ENCODE measurements at regions not wholly inside any gene's neighbourhood (a gene's known extent, or its start where the extent isn't known, plus 50 kb on each side); places are given as distances from the start of the nearest gene placed in this dataset.

GRCh38 chr1:14435368-14436023 is 163.0 kb upstream of the KAZN start:
- no peak for DNase-seq
- Histone ChIP-seq H4K20me1 (ENCODE audit: insufficient read depth, low read length) (no peaks in the 10 kb centered on the region), H3K27ac (ENCODE audit: low read depth in 1 of 2, low read length in 2 of 2) (no peak overlapping the region), H3K36me3 (replicated peaks in 1 of 2; ENCODE audit: control insufficient read depth in 1 of 2, insufficient read depth in 2 of 2, low read length in 2 of 2) (no peaks in the 10 kb centered on the region), H3K4me2 (replicated peaks; ENCODE audit: extremely low read depth, low read length, poor library complexity, severe bottlenecking) (no peak overlapping the region), H2AFZ (ENCODE audit: insufficient read depth, low read depth, low read length, poor library complexity, severe bottlenecking) (no peak overlapping the region), H3K27me3 (ENCODE audit: control insufficient read depth in 2 of 2, insufficient read depth in 2 of 2, low read length in 2 of 2) (no peaks in the 10 kb centered on the region), H3K4me1 (ENCODE audit: control insufficient read depth in 1 of 2, insufficient read depth in 2 of 2, low read length in 2 of 2) (no peaks in the 10 kb centered on the region), H3K9me3 (replicated peaks in 1 of 2; ENCODE audit: control insufficient read depth in 1 of 2, insufficient read depth in 1 of 2, low read length in 2 of 2) (no peaks in the 10 kb centered on the region), H3K4me3 (replicated peaks in 1 of 3; ENCODE audit: low read depth in 2 of 3, low read length in 3 of 3) (no peak overlapping the region), H3K9ac (ENCODE audit: insufficient read depth, low read length, poor library complexity, severe bottlenecking) (no peak overlapping the region), H3K79me2 (ENCODE audit: insufficient read depth, low read length) (no peaks in the 10 kb centered on the region)
- intact Hi-C loops (cut with micrococcal nuclease), result no loop called here
- Mint-ChIP-seq H3K4me3 (no peak overlapping the region), H3K27me3 (ENCODE audit: low read depth in 3 of 3) (peaks cover 1 to 2% (median 2%) of the 10 kb centered on the region in 3 donors), H3K9me3 (peaks cover 0 to 5% (median 1%) of the 10 kb centered on the region in 7 donors), H3K36me3 (no peaks in the 10 kb centered on the region), H3K27ac (no peak overlapping the region), H3K4me1 (no peaks in the 10 kb centered on the region)
- 87% methylated on average over 11 of the region's 14 CpGs for WGBS (ENCODE audit: insufficient coverage)
- no peak for TF ChIP-seq CTCF (IDR thresholded peaks at IDR 0.05)

GRCh38 chr1:14437417-14437918 is 161.0 kb upstream of the KAZN start:
- TF ChIP-seq CTCF (IDR thresholded peaks at IDR 0.05), result no peak
- Histone ChIP-seq H2AFZ (ENCODE audit: insufficient read depth, low read depth, low read length, poor library complexity, severe bottlenecking) (no peak overlapping the region), H3K4me3 (replicated peaks in 1 of 3; ENCODE audit: low read depth in 2 of 3, low read length in 3 of 3) (no peak overlapping the region), H3K9ac (ENCODE audit: insufficient read depth, low read length, poor library complexity, severe bottlenecking) (no peak overlapping the region), H3K27ac (ENCODE audit: low read depth in 1 of 2, low read length in 2 of 2) (no peak overlapping the region), H3K79me2 (ENCODE audit: insufficient read depth, low read length) (no peaks in the 10 kb centered on the region), H3K36me3 (replicated peaks in 1 of 2; ENCODE audit: control insufficient read depth in 1 of 2, insufficient read depth in 2 of 2, low read length in 2 of 2) (no peaks in the 10 kb centered on the region), H3K9me3 (replicated peaks in 1 of 2; ENCODE audit: control insufficient read depth in 1 of 2, insufficient read depth in 1 of 2, low read length in 2 of 2) (no peaks in the 10 kb centered on the region), H3K27me3 (ENCODE audit: control insufficient read depth in 2 of 2, insufficient read depth in 2 of 2, low read length in 2 of 2) (no peaks in the 10 kb centered on the region), H3K4me1 (ENCODE audit: control insufficient read depth in 1 of 2, insufficient read depth in 2 of 2, low read length in 2 of 2) (no peaks in the 10 kb centered on the region), H3K4me2 (replicated peaks; ENCODE audit: extremely low read depth, low read length, poor library complexity, severe bottlenecking) (no peak overlapping the region), H4K20me1 (ENCODE audit: insufficient read depth, low read length) (no peaks in the 10 kb centered on the region)
- Mint-ChIP-seq H3K9me3 (peaks cover 0 to 5% (median 1%) of the 10 kb centered on the region in 7 donors), H3K36me3 (no peaks in the 10 kb centered on the region), H3K4me3 (no peak overlapping the region), H3K27ac (no peak overlapping the region), H3K27me3 (ENCODE audit: low read depth in 3 of 3) (peaks cover 1 to 6% (median 2%) of the 10 kb centered on the region in 3 donors), H3K4me1 (no peaks in the 10 kb centered on the region)
- no peak for DNase-seq
- intact Hi-C loops (cut with micrococcal nuclease), result no loop called here
- WGBS (ENCODE audit: insufficient coverage), result 77% methylated on average over 8 of the region's 13 CpGs
